Fibroblast of peridontal ligament (primary cell): ENCODE measurements at regions not wholly inside any gene's neighbourhood (a gene's known extent, or its start where the extent isn't known, plus 50 kb on each side); places are given as distances from the start of the nearest gene placed in this dataset.

Experiments used
- DNase-seq: peaks from one replicate; pipeline ENCODE4 v3.0.0-alpha.2; 2010; ENCODE audit errors: extremely low read depth

- DNase-seq: no peak
These were observed 98.2 kb upstream of the ZNF32 start for GRCh38 chr10:43746906-43747305.

- peak; percentile 98 for DNase-seq
These were observed 90.5 kb upstream of the ZNF32 start for GRCh38 chr10:43739161-43739560.

GRCh38 chr10:43737003-43737402, 88.3 kb upstream of the ZNF32 start:
- DNase-seq: no peak

- peak; percentile 57 for DNase-seq
These were observed 87.2 kb upstream of the ZNF32 start for GRCh38 chr10:43735907-43736306.

GRCh38 chr10:43734716-43735115, 86.0 kb upstream of the ZNF32 start:
- peak; percentile 66 for DNase-seq

GRCh38 chr10:43731486-43731885, 82.8 kb upstream of the ZNF32 start:
- DNase-seq: peak; percentile 18

- DNase-seq: no peak
These were observed 79.7 kb upstream of the ZNF32 start for GRCh38 chr10:43728425-43728824.

- DNase-seq: no peak
These were observed 79.3 kb upstream of the ZNF32 start for GRCh38 chr10:43727935-43728334.

- DNase-seq: no peak
These were observed 66.7 kb upstream of the ZNF32 start for GRCh38 chr10:43715334-43715733.

- DNase-seq: no peak
These were observed 64.3 kb upstream of the ZNF32 start for GRCh38 chr10:43712821-43713584.

GRCh38 chr10:43710772-43711471, 62.2 kb upstream of the ZNF32 start:
- DNase-seq: no peak

- DNase-seq: no peak
These were observed 59.6 kb upstream of the ZNF32 start for GRCh38 chr10:43708262-43708661.

GRCh38 chr10:43707770-43708169, 59.1 kb upstream of the ZNF32 start:
- no peak for DNase-seq

GRCh38 chr10:43706166-43706565, 57.5 kb upstream of the ZNF32 start:
- no peak for DNase-seq

- DNase-seq: no peak
These were observed 54.6 kb upstream of the ZNF32 start for GRCh38 chr10:43703286-43703685.

- DNase-seq: no peak
These were observed 54.2 kb upstream of the ZNF32 start for GRCh38 chr10:43702936-43703281.

- DNase-seq: no peak
These were observed 53.7 kb upstream of the ZNF32 start for GRCh38 chr10:43702213-43702935.

- DNase-seq: no peak
These were observed 52.6 kb upstream of the ZNF32 start for GRCh38 chr10:43701295-43701694.

- no peak for DNase-seq
These were observed 51.6 kb upstream of the ZNF32 start for GRCh38 chr10:43700306-43700705.

- no peak for DNase-seq
These were observed 50.8 kb upstream of the ZNF32 start for GRCh38 chr10:43699516-43699915.
